ENCODE measurements at regions not wholly inside any gene's neighbourhood (a gene's known extent, or its start where the extent isn't known, plus 50 kb on each side); places are given as distances from the start of the nearest gene placed in this dataset.
"Not testable (repeated sequence)": the region's sequence is repeated elsewhere in the genome, so short reads cannot be mapped to it uniquely, and the experiment has no call there.

DNA sequence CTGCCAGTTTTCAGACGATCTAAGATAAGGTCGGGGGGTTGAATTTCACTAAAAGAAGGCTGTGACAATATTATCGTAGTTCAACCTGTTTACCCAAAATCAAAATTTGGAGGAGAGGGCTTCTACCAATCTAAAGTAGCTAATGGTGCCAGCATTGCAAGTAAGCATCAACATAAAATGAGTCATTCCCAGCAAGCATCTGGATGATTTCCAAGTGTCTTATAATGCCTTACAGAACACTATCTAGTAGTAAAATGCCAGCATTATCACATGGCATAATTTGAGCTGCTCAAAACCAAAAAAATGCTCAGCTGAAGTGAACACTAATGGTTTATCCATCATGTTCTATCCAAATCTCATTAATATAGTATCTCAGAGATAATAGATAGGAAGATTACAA lies 1193.9 kb downstream of the DNAJB9 start:
- no peak for DNase-seq (ENCODE audit: low spot score)
- in situ Hi-C loops (cut with HindIII; ENCODE audit: low sequenced_read_pairs) = no loop called here

DNA sequence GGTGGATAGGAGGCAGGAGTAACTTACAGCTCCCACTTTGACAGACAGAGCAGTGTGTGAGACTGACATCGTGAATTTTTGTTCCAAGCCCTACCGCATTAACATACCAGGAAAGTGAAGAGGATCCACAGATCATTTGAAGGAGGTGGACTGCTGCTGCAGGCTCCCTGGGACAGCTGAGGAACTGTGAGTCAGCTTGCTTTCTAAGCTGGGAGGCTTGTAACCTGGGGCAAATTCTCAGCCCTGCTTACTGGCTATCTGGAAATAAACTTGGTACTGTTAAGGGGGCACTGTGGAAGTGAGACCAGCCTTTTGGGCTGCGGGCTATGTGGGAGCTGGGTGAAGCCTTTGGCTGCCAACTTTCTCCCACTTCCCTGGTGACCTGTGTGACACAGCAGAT lies 1202.5 kb downstream of the DNAJB9 start:
- DNase-seq (ENCODE audit: low spot score) = no peak
- in situ Hi-C loops (cut with HindIII; ENCODE audit: low sequenced_read_pairs) = no loop called here

- no peak for DNase-seq (ENCODE audit: low spot score)
- in situ Hi-C loops (cut with HindIII; ENCODE audit: low sequenced_read_pairs) = no loop called here
These were observed 1213.1 kb downstream of the DNAJB9 start for GRCh38 chr7:109782806-109783205.

GRCh38 chr7:109806548-109806947 lies 1236.9 kb downstream of the DNAJB9 start:
- in situ Hi-C loops (cut with HindIII; ENCODE audit: low sequenced_read_pairs) = no loop called here
- no peak for DNase-seq (ENCODE audit: low spot score)

DNA sequence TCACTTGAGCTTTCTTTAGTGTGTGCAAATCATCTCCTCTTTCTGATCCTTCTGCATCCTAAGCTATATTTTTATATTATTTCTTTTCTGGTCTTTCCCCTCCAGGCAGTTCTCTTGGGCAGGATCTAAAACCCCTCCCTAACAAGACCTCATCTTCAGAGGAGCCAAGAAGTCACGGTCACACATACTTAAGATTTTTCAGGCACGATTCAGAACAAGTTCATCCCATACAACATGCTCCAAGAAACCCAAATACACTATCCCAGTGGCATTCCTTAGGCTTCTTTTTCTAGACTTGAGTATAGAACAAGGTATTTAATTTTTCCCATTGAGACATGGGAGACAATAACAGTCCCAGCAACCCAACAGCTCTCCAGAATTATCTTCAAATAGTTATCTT lies 1251.5 kb downstream of the DNAJB9 start:
- in situ Hi-C loops (cut with HindIII; ENCODE audit: low sequenced_read_pairs) = no loop called here
- DNase-seq (ENCODE audit: low spot score) = no peak

- no peak for DNase-seq (ENCODE audit: low spot score)
- in situ Hi-C loops (cut with HindIII; ENCODE audit: low sequenced_read_pairs) = no loop called here
These were observed 1256.1 kb upstream of the LRRN3 start for GRCh38 chr7:109834851-109835250.

- in situ Hi-C loops (cut with HindIII; ENCODE audit: low sequenced_read_pairs) = no loop called here
- DNase-seq (ENCODE audit: low spot score) = no peak
These were observed 1255.3 kb upstream of the LRRN3 start for GRCh38 chr7:109835577-109835976.

- DNase-seq (ENCODE audit: low spot score) = no peak
- in situ Hi-C loops (cut with HindIII; ENCODE audit: low sequenced_read_pairs) = no loop called here
These were observed 1254.9 kb upstream of the LRRN3 start for GRCh38 chr7:109836016-109836415.

DNA sequence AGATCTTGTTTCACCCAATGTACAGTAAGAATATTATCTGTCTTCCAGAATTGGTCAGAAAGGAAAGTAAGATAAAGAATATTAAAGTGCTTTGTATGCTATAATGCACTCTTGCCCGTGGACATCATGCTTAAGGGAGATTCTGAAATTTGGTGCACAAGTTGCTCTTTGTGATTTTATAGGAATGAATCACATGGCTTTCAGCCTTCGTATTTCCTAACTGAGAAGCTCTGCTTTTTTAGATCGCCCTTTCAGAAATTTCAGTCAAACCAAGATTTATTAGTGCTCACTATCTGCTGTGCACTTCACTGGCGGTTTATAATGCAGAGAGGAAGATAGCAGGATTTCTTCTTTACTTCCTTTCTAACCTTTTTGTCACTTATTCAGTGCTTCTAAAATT lies 1248.5 kb upstream of the LRRN3 start:
- DNase-seq (ENCODE audit: low spot score) = no peak
- in situ Hi-C loops (cut with HindIII; ENCODE audit: low sequenced_read_pairs) = no loop called here

- peak; percentile 15 for DNase-seq (ENCODE audit: low spot score)
- in situ Hi-C loops (cut with HindIII; ENCODE audit: low sequenced_read_pairs) = no loop called here
These were observed 1246.6 kb upstream of the LRRN3 start for GRCh38 chr7:109844362-109844761.

DNA sequence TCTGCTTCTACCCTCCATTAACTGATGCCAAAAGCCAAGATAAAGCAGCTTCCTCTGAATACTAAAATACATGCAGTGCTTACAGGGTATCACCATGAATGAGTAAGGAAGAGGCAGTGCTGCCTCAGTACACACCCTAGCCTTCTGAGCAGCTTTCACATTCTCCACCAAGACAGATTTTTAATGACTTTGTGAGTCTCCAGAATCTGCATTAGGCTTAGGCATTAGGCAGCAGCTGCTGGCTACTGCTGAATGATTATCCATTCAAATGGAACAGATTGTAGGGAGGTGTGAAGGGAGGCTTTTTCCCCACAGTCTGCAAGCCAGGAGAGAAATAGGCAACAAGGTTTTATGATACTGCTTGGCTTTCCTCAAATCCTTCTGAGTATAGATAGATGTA lies 1226.7 kb upstream of the LRRN3 start:
- in situ Hi-C loops (cut with HindIII; ENCODE audit: low sequenced_read_pairs) = no loop called here
- DNase-seq (ENCODE audit: low spot score) = no peak

DNA sequence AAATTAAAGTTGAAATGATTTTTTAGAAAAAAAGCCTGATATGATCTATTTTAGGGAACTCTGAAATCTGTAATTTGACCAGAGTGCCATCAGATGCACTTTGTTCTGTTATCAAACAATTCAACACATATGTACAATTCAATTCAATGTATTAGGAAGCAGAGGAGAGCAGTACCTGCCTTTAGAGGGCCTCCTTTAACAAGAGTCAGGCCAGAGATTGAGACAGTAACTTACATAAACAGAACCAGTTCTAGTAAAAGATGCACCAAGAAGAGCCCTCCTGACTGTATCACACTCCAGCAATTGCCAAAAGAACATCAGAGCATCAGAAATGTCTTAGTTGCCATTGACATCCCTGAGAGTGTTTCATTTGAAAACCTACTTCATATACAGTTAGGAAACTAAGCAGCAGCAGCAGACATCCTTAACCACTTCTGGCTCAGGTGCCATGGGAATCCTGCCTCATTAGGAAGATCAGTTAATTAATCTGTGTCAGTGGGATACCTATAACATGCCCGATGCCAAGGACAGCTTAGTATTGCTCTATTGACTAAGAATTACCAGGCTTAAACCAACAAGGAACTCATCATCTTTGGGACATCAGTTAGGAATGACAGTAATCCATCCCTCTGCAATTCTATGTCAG lies 1222.6 kb upstream of the LRRN3 start:
- no peak for DNase-seq (ENCODE audit: low spot score)
- in situ Hi-C loops (cut with HindIII; ENCODE audit: low sequenced_read_pairs) = no loop called here

- in situ Hi-C loops (cut with HindIII; ENCODE audit: low sequenced_read_pairs) = no loop called here
- DNase-seq (ENCODE audit: low spot score) = no peak
These were observed 1217.6 kb upstream of the LRRN3 start for GRCh38 chr7:109873296-109873695.

DNA sequence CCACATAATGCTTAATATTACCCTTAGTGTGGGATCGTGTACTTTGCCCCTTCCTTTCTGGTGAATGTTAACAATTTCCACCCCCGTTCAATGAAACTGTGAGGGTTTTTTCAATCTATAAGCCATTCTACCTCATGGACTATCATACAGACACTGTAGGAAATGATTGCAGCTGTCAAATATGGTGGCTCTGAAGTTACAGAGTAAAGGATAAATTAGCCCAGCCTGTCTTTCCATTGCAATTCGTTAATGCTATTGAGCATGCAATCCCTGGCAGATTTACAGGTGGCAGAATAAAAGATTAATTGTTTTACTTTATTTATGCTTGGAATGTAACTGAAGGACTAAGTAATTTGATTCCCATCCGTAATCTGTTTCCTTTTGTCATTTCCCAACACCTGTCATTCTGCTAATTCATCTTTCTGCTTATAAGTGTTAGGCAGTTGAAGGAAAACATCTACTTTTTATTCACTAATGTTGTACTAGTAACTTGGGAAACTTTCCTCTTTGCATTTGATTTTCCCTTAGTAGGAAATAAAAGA lies 1211.6 kb upstream of the LRRN3 start:
- in situ Hi-C loops (cut with HindIII; ENCODE audit: low sequenced_read_pairs) = no loop called here
- DNase-seq (ENCODE audit: low spot score) = no peak

- DNase-seq (ENCODE audit: low spot score) = no peak
- in situ Hi-C loops (cut with HindIII; ENCODE audit: low sequenced_read_pairs) = no loop called here
These were observed 1200.3 kb upstream of the LRRN3 start for GRCh38 chr7:109890622-109891021.

DNA sequence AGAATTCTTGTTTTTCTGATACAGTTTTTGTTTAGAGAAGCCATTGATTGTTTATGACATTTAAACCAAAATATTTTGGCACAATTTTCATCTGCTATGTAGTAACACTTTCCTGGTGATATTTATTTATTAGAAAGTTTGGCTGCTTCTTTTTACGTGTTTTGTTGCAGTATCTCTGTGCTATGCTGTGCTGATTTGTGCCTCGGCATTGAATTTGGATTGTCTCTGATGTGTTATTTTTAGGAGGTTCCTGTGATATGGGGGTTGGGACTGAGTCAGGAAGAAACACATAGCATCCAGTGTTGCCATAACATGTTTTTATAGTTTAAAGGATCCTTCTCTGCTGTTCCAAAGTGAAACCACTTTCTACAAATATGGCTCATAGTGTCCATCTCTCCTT lies 1197.7 kb upstream of the LRRN3 start:
- in situ Hi-C loops (cut with HindIII; ENCODE audit: low sequenced_read_pairs) = no loop called here
- no peak for DNase-seq (ENCODE audit: low spot score)

GRCh38 chr7:109895536-109895935 lies 1195.4 kb upstream of the LRRN3 start:
- DNase-seq (ENCODE audit: low spot score) = no peak
- in situ Hi-C loops (cut with HindIII; ENCODE audit: low sequenced_read_pairs) = no loop called here

- in situ Hi-C loops (cut with HindIII; ENCODE audit: low sequenced_read_pairs) = no loop called here
- DNase-seq (ENCODE audit: low spot score) = no peak
These were observed 1189.0 kb upstream of the LRRN3 start for GRCh38 chr7:109901926-109902325.

- in situ Hi-C loops (cut with HindIII; ENCODE audit: low sequenced_read_pairs) = not testable (repeated sequence)
These were observed 1185.4 kb upstream of the LRRN3 start for GRCh38 chr7:109905368-109906065.

GRCh38 chr7:109915670-109916069 lies 1175.3 kb upstream of the LRRN3 start:
- in situ Hi-C loops (cut with HindIII; ENCODE audit: low sequenced_read_pairs) = no loop called here
- DNase-seq (ENCODE audit: low spot score) = no peak

More at GRCh38 chr7:109905368-109906065, 1185.4 kb upstream of the LRRN3 start:
- not testable (repeated sequence) for DNase-seq (ENCODE audit: low spot score)

- DNase-seq (ENCODE audit: low spot score) = no peak
- in situ Hi-C loops (cut with HindIII; ENCODE audit: low sequenced_read_pairs) = no loop called here
These were observed 1164.2 kb upstream of the LRRN3 start for GRCh38 chr7:109926738-109927137.

Measured in G401 (cell line).